Fibroblast of villous mesenchyme (primary cell): ENCODE measurements at regions not wholly inside any gene's neighbourhood (a gene's known extent, or its start where the extent isn't known, plus 50 kb on each side); places are given as distances from the start of the nearest gene placed in this dataset.

Source experiments
- DNase-seq: peaks from one replicate; pipeline ENCODE4 v3.0.0-alpha.2; 2010; ENCODE audit warnings: low read depth
- H3K4me3 ChIP-seq: 2 replicates; pipeline ENCODE4 v1.5.1; 2011; ENCODE audit warnings: low read depth, mild to moderate bottlenecking, low read length
- CTCF ChIP-seq: IDR thresholded peaks from 2 replicates; pipeline ENCODE4 v1.5.1; 2012; ENCODE audit warnings: low read depth, mild to moderate bottlenecking, low read length; ENCODE audit not compliant: insufficient read depth

GRCh38 chr18:78627551-78628346 is 351.9 kb upstream of the SALL3 start:
- DNase-seq: no peak
- H3K4me3 ChIP-seq: no peak overlapping the region
- no peak for TF ChIP-seq CTCF

GRCh38 chr18:78629426-78629825 is 350.2 kb upstream of the SALL3 start:
- no peak for DNase-seq
- no peak overlapping the region for H3K4me3 ChIP-seq
- TF ChIP-seq CTCF: no peak

GRCh38 chr18:78630356-78630755 is 349.3 kb upstream of the SALL3 start:
- no peak for TF ChIP-seq CTCF
- no peak for DNase-seq
- H3K4me3 ChIP-seq: no peak overlapping the region

- no peak for DNase-seq
- no peak for TF ChIP-seq CTCF
- no peak overlapping the region for H3K4me3 ChIP-seq
Observed at GRCh38 chr18:78630981-78631510, 348.6 kb upstream of the SALL3 start.

- no peak for DNase-seq
- H3K4me3 ChIP-seq: no peak overlapping the region
- TF ChIP-seq CTCF: no peak
Observed at GRCh38 chr18:78632111-78632541, 347.5 kb upstream of the SALL3 start.

- no peak for DNase-seq
- TF ChIP-seq CTCF: no peak
- H3K4me3 ChIP-seq: no peak overlapping the region
Observed at GRCh38 chr18:78634061-78634696, 345.4 kb upstream of the SALL3 start.
